Tibial nerve (tissue), 4 donors: ENCODE measurements at regions not wholly inside any gene's neighbourhood (a gene's known extent, or its start where the extent isn't known, plus 50 kb on each side); places are given as distances from the start of the nearest gene placed in this dataset.
A peak's percentile ranks its signal among the peaks of the same experiment; 100 is the strongest.

Experiments used
- DNase-seq, 2 donors: peaks; one replicate each; pipeline ENCODE4 v3.0.0-alpha.2; 2019; ENCODE audit warnings: low spot score in 2 of 2
- H3K27ac ChIP-seq, 4 donors: fragments of 200-600 bp; sonication (generic) in 3 of 4; one replicate each; pipeline ENCODE4 v1.5.1; 2017 to 2019; ENCODE audit warnings: mild to moderate bottlenecking in 1 of 4
- H3K27me3 ChIP-seq, 2 donors: fragments of 200-600 bp; sonication (generic) in 1 of 2; one replicate each; pipeline versions ENCODE4 v1.5.1 to v1.6.0; 2017 to 2019
- H3K36me3 ChIP-seq, 3 donors: fragments of 200-600 bp; sonication (generic); one replicate each; pipeline ENCODE4 v1.5.1; 2018 to 2019
- H3K4me1 ChIP-seq, 4 donors: fragments of 200-600 bp; sonication (generic) in 3 of 4; one replicate each; pipeline ENCODE4 v1.5.1; 2017 to 2019
- H3K4me3 ChIP-seq, 4 donors: fragments of 200-600 bp; sonication (generic) in 3 of 4; one replicate each; pipeline ENCODE4 v1.5.1; 2017 to 2019; ENCODE audit warnings: mild to moderate bottlenecking in 1 of 4, moderate library complexity in 1 of 4
- H3K9me3 ChIP-seq, 4 donors: fragments of 200-600 bp; sonication (generic) in 3 of 4; one replicate each; pipeline ENCODE4 v1.5.1; 2017 to 2019
- EP300 ChIP-seq, 2 donors: sonication (generic); formaldehyde crosslinking; IDR thresholded peaks; one replicate each; pipeline ENCODE4 v1.6.1; 2017; ENCODE audit warnings: antibody characterized with exemption in 2 of 2, mild to moderate bottlenecking in 1 of 2
- POLR2A ChIP-seq, 2 donors: fragments of 450-650 bp; IDR thresholded peaks; one replicate each; pipeline ENCODE4 v1.6.1; 2017; ENCODE audit warnings: antibody characterized with exemption in 2 of 2, mild to moderate bottlenecking in 2 of 2, moderate library complexity in 2 of 2
- WGBS, 2 donors: methylation state at CpG; one replicate each; pipeline ENCODE4 v1.1.5; 2018; 5-methylcytosine and 5-hydroxymethylcytosine counted together
- TF ChIP-seq, protein P1 (sequence below), 5 experiments: fragments of 200-600 bp in 3 of 5; fragments of 450-650 bp in 2 of 5; sonication (generic) in 3 of 5; IDR thresholded peaks; one replicate each; pipeline ENCODE4 v1.5.1; 2016 to 2019; ENCODE audit warnings: antibody characterized with exemption in 5 of 5, mild to moderate bottlenecking in 3 of 5, moderate library complexity in 2 of 5

DNA sequence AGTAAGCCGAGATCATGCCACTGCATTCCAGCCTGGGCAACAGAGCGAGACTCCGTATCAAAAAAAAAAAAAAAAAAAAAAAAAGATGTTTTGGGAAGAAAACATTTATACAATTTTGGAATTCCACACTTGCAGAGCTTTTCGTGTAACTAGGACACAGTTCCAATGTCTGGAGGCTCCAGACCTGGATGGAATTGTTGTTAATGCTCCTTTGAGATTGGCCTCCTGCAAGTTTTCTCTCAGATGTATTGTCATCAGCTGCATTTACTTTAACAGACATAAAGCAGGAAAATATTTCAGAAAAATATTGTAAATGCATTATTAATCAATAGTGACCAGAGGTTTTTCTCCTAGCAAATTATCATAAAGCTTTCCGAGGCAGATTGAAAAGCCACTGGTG is 124.1 kb downstream of the RBM43 start:
- TF ChIP-seq EP300 (IDR thresholded peaks at IDR 0.05) (no peak), POLR2A (IDR thresholded peaks at IDR 0.05) (no peak)
- TF ChIP-seq, protein P1, sequence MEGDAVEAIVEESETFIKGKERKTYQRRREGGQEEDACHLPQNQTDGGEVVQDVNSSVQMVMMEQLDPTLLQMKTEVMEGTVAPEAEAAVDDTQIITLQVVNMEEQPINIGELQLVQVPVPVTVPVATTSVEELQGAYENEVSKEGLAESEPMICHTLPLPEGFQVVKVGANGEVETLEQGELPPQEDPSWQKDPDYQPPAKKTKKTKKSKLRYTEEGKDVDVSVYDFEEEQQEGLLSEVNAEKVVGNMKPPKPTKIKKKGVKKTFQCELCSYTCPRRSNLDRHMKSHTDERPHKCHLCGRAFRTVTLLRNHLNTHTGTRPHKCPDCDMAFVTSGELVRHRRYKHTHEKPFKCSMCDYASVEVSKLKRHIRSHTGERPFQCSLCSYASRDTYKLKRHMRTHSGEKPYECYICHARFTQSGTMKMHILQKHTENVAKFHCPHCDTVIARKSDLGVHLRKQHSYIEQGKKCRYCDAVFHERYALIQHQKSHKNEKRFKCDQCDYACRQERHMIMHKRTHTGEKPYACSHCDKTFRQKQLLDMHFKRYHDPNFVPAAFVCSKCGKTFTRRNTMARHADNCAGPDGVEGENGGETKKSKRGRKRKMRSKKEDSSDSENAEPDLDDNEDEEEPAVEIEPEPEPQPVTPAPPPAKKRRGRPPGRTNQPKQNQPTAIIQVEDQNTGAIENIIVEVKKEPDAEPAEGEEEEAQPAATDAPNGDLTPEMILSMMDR (IDR thresholded peaks at IDR 0.05), result no peak
- Histone ChIP-seq H3K36me3 (no peaks in the 10 kb centered on the region), H3K27ac (no peak overlapping the region), H3K9me3 (no peaks in the 10 kb centered on the region), H3K4me1 (no peaks in the 10 kb centered on the region), H3K27me3 (no peaks in the 10 kb centered on the region), H3K4me3 (no peak overlapping the region)
- WGBS, 2 donors, result 63 to 67% methylated on average over 5 of the region's 5 CpGs
- DNase-seq, result no peak

DNA sequence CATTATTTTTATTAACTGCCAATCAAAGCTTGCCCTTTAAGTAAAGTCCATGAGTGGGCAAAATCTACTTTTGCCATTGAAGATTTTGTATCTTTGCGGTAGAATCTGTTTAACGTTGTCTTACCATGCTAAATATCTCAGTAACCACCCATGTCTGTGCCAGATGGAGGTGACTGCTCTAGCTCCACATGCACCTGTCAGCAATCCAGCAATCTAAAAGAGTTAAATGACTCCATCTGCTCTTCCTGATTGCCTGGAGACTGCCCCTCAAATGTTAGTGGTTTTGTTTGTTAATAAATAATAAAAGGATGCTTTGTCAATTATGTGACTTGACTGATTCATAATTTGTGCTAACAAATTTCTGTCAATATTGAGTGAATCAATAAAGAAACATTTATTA is 141.7 kb downstream of the RBM43 start:
- Histone ChIP-seq H3K36me3 (no peaks in the 10 kb centered on the region), H3K9me3 (peaks cover 0 to 24% (median 2%) of the 10 kb centered on the region in 4 donors), H3K27me3 (no peaks in the 10 kb centered on the region), H3K4me1 (no peaks in the 10 kb centered on the region), H3K27ac (no peak overlapping the region), H3K4me3 (no peak overlapping the region)
- WGBS, 2 donors, result 54 to 84% methylated on average over 2 of the region's 2 CpGs
- no peak for DNase-seq
- TF ChIP-seq POLR2A (IDR thresholded peaks at IDR 0.05), result no peak
- no peak for TF ChIP-seq EP300 (IDR thresholded peaks at IDR 0.05)
- TF ChIP-seq, protein P1 (IDR thresholded peaks at IDR 0.05), result no peak

DNA sequence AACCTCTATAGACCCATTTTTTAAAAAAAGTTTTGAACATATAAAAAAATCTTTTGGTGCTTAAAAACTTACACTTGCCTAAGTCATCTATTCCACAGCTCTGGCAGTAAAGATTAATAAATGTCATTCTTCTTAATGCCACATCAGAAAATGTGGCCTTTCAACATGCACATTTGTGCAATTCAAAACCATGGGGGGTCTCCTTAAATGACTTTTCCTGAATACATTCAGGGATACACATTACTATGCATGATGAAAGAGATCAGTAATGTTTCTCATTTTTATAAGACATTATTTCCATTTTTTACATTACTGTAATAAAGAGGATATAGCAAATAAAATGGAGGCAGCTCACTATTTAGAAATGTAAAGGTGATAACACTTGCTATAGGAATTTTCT is 142.3 kb downstream of the RBM43 start:
- Histone ChIP-seq H3K4me1 (no peaks in the 10 kb centered on the region), H3K27ac (no peak overlapping the region), H3K4me3 (no peak overlapping the region), H3K9me3 (peaks cover 0 to 24% (median 2%) of the 10 kb centered on the region in 4 donors), H3K27me3 (no peaks in the 10 kb centered on the region), H3K36me3 (no peaks in the 10 kb centered on the region)
- no peak for DNase-seq
- TF ChIP-seq, protein P1 (IDR thresholded peaks at IDR 0.05), result no peak
- no peak for TF ChIP-seq POLR2A (IDR thresholded peaks at IDR 0.05)
- TF ChIP-seq EP300 (IDR thresholded peaks at IDR 0.05), result no peak

DNA sequence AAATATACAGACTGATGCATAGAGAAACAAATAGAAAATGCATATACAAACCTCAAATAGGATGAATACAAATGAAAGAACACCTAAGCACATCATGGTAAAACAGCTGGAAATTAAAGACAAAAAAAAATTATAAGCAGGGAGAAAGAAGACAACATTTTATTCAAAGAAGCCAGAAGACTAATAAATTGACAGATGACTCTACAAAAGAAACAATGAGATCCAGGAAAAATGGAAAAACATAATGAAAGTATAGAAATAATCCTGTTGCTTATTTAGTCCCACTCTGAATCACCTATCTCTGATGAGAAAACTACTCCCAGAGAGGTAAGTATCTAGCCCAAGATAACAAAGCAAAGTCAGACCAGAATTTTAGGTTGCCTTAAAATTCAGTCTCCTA is 143.4 kb downstream of the RBM43 start:
- Histone ChIP-seq H3K27me3 (no peaks in the 10 kb centered on the region), H3K9me3 (peaks cover 0 to 21% (median 2%) of the 10 kb centered on the region in 4 donors)

DNA sequence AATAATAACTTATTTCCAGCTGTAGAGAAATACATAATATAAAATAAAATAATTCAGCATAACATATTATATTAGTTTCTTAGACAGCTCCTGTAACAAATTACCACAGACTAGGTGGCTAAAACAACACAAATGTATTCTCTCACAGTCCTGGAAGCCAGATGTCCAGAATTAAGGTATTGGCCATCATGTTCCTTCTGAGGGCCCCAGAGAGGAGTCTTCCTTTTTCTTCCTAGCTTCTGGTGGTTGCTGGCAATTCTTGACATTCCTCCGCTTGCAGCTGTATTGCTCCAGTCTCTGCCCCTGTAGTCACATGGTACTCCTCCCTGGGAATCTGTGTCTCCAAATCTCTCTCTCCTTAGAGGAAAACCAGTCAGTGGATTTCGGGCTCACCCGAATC is 146.8 kb downstream of the RBM43 start:
- no peaks in the 10 kb centered on the region for H3K36me3 ChIP-seq
- H3K4me3 ChIP-seq, result no peak overlapping the region
- 73 to 76% methylated on average over 2 to 3 of the region's 3 CpGs for WGBS, 2 donors
- no peaks in the 10 kb centered on the region for H3K27me3 ChIP-seq
- no peak overlapping the region for H3K27ac ChIP-seq
- no peak for TF ChIP-seq POLR2A (IDR thresholded peaks at IDR 0.05)
- TF ChIP-seq, protein P1 (IDR thresholded peaks at IDR 0.05), result no peak
- no peak for TF ChIP-seq EP300 (IDR thresholded peaks at IDR 0.05)
- H3K9me3 ChIP-seq, result peaks cover 0 to 21% (median 2%) of the 10 kb centered on the region in 4 donors
- H3K4me1 ChIP-seq, result no peaks in the 10 kb centered on the region
- DNase-seq, result peak in 1 of 2 donors; percentile 7

More for the DNA sequence above, 143.4 kb downstream of the RBM43 start:
- H3K4me1 ChIP-seq, result no peaks in the 10 kb centered on the region
- TF ChIP-seq EP300 (IDR thresholded peaks at IDR 0.05), result no peak
- TF ChIP-seq, protein P1 (IDR thresholded peaks at IDR 0.05), result no peak
- no peak overlapping the region for H3K4me3 ChIP-seq
- H3K27ac ChIP-seq, result no peak overlapping the region
- H3K36me3 ChIP-seq, result no peaks in the 10 kb centered on the region
- DNase-seq, result no peak
